GM12878 (cell line): ENCODE measurements at regions not wholly inside any gene's neighbourhood (a gene's known extent, or its start where the extent isn't known, plus 50 kb on each side); places are given as distances from the start of the nearest gene placed in this dataset.
"Not testable (repeated sequence)": the region's sequence is repeated elsewhere in the genome, so short reads cannot be mapped to it uniquely, and the experiment has no call there.

ENCODE experiments used
- ATAC-seq: fragments of 200-7000 bp; cut with Tn5 transposase; 3 replicates; pipeline ENCODE4 v1.9.1; 2020; ENCODE audit warnings: mild to moderate bottlenecking, moderate library complexity
- BruUV-seq: library from RNA; stranded (reverse); fragments of 400-500 nt; replicated peaks from 2 replicates; lab custom pipeline; 2021; lab: Mats Ljungman, UMichigan
- CTCF ChIA-PET: fragments of 300-600 bp; sonication (Branson Sonifier 250); formaldehyde crosslinking; extraction: SDS; loops from one replicate; lab custom pipeline; 2021; ENCODE audit warnings: inconsistent platforms; lab: Yijun Ruan, JAX
- POLR2A ChIA-PET: fragments of 350-600 bp; formaldehyde crosslinking; extraction: SDS; loops from one replicate; lab custom pipeline; 2021; ENCODE audit warnings: inconsistent platforms; lab: Charles Lee
- RAD21 ChIA-PET: fragments of 300-600 bp; sonication (Branson Sonifier 250); formaldehyde crosslinking; loops from one replicate; lab custom pipeline; 2023; ENCODE audit warnings: antibody characterized with exemption; ENCODE audit not compliant: unreplicated experiment; lab: Charles Lee
- SMC1A ChIA-PET: fragments of 300-600 bp; sonication (Branson Sonifier 250); formaldehyde crosslinking; loops from one replicate; lab custom pipeline; 2023; ENCODE audit not compliant: unreplicated experiment, uncharacterized antibody; lab: Charles Lee
- DNase-seq: peaks from one replicate; pipeline ENCODE4 v3.0.0-alpha.2; 2011; ENCODE audit warnings: low read depth, low spot score
- FAIRE-seq: peaks from 3 replicates; lab custom pipeline; 2011; peaks lifted over from hg19 to GRCh38; lab: Jason Lieb, UNC
- H2AFZ ChIP-seq: 2 replicates; pipeline ENCODE4 v1.6.0; 2011; ENCODE audit warnings: low read depth, low read length, control low read depth; ENCODE audit not compliant: control insufficient read depth
- H3K27ac ChIP-seq: 2 replicates; pipeline ENCODE4 v1.5.1; 2011; ENCODE audit warnings: control low read depth; ENCODE audit not compliant: control insufficient read depth, insufficient read depth
- H3K27me3 ChIP-seq, 2 experiments: replicated peaks in 1 of 2; 2 replicates each; pipeline versions ENCODE4 v1.6.0 to v1.6.1; 2011; ENCODE audit warnings: low read length in 1 of 2; ENCODE audit not compliant: control insufficient read depth in 2 of 2, insufficient read depth in 2 of 2
- H3K36me3 ChIP-seq, 2 experiments: 2 replicates each; pipeline ENCODE4 v1.5.1; 2011; ENCODE audit warnings: low read length in 1 of 2; ENCODE audit not compliant: control insufficient read depth in 2 of 2, insufficient read depth in 2 of 2
- H3K4me1 ChIP-seq: 2 replicates; pipeline ENCODE4 v1.6.1; 2011; ENCODE audit warnings: mild to moderate bottlenecking, low read length, moderate library complexity, mixed read lengths; ENCODE audit not compliant: control insufficient read depth, insufficient read depth
- H3K4me2 ChIP-seq: 2 replicates; pipeline ENCODE4 v1.6.0; 2011; ENCODE audit warnings: control low read depth; ENCODE audit not compliant: control insufficient read depth, insufficient read depth
- H3K4me3 ChIP-seq: fragments of 200-600 bp; sonication (generic); 2 replicates; pipeline ENCODE4 v1.5.1; 2016
- H3K79me2 ChIP-seq: 2 replicates; pipeline ENCODE4 v1.6.0; 2011; ENCODE audit warnings: low read length; ENCODE audit not compliant: control insufficient read depth, insufficient read depth
- H3K9ac ChIP-seq: 2 replicates; pipeline ENCODE4 v1.8.0; 2011; ENCODE audit warnings: low read length, control low read depth, mixed read lengths; ENCODE audit not compliant: control insufficient read depth, insufficient read depth
- H3K9me3 ChIP-seq: replicated peaks from 3 replicates; pipeline ENCODE4 v1.5.1; 2011; ENCODE audit warnings: mild to moderate bottlenecking, low read length; ENCODE audit not compliant: control insufficient read depth, insufficient read depth
- H4K20me1 ChIP-seq: 2 replicates; pipeline ENCODE4 v1.6.0; 2011; ENCODE audit not compliant: control insufficient read depth, insufficient read depth
- FOXM1 ChIP-seq: IDR thresholded peaks from 2 replicates; pipeline ENCODE4 v1.6.1; 2012; ENCODE audit warnings: low read depth, mild to moderate bottlenecking, inconsistent platforms, low read length, moderate library complexity
- PAX8 ChIP-seq: fragments of 450-650 bp; IDR thresholded peaks from 2 replicates; pipeline ENCODE4 v1.6.1; 2017; ENCODE audit warnings: mild to moderate bottlenecking, moderate library complexity
- POLR2AphosphoS2 ChIP-seq: IDR thresholded peaks from 2 replicates; pipeline ENCODE4 v1.6.1; 2011; ENCODE audit warnings: low read depth, mild to moderate bottlenecking, low read length, improper control_type of control experiment, moderate library complexity
- RBBP5 ChIP-seq: fragments of 200-600 bp; sonication (generic); conservative IDR thresholded peaks from 2 replicates; pipeline ENCODE4 v1.6.1; 2016
- TCF7 ChIP-seq: IDR thresholded peaks from 2 replicates; pipeline ENCODE4 v1.6.1; 2014; ENCODE audit warnings: antibody characterized with exemption, borderline replicate concordance
- WGBS: methylation state at CpG from one replicate; pipeline ENCODE4 v1.1.6; 2016; ENCODE audit warnings: low lambda C conversion rate; ENCODE audit not compliant: insufficient replicate concordance, insufficient coverage; ENCODE audit errors: missing lambda C conversion rate; 5-methylcytosine and 5-hydroxymethylcytosine counted together
- in situ Hi-C: fragments of 300-500 bp; cut with MboI; formaldehyde crosslinking; loops from 9 replicates; pipeline ENCODE4 v1.14.3; 2018; ENCODE audit warnings: mixed read lengths
- intact Hi-C: fragments of 100-400 bp; cut with micrococcal nuclease; formaldehyde crosslinking; loops from one replicate; pipeline ENCODE4 v1.14.2; 2022; ENCODE audit not compliant: unreplicated experiment
- TF ChIP-seq, protein P1 (sequence below): IDR thresholded peaks from 2 replicates; pipeline ENCODE4 v1.6.1; 2011; ENCODE audit warnings: low read depth, low read length, improper control_type of control experiment, borderline replicate concordance
- TF ChIP-seq, protein P2 (sequence below): IDR thresholded peaks from 2 replicates; pipeline ENCODE4 v1.6.1; 2012; ENCODE audit warnings: improper control_type of control experiment, low read depth, low read length; ENCODE audit not compliant: insufficient replicate concordance

DNA sequence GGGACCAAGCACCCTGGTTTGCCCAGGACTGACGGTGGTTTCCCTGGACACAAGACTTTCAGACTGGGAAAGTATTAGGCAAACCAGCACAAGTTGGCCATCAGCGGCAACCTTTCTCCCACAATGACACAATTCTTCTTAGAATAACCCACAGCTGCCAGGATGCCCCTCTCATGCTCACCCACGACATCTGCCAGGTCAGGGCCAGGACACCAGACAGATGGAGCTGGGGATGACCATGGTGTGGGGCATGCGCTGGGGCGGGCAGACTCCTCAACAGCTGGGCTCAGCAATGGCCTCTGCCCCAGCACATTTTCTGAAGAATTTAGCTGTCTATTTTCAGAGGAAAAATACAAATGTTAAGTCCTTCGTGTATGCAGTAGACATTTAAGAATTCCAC lies 226.4 kb downstream of the FNDC1 start:
- FAIRE-seq (no peak), ATAC-seq (no peak), DNase-seq (no peak)
- H4K20me1 ChIP-seq: no peaks in the 10 kb centered on the region
- H3K36me3 ChIP-seq: no peaks in the 10 kb centered on the region
- CTCF ChIA-PET: no interaction called here
- no peak overlapping the region for H3K4me2 ChIP-seq
- BruUV-seq: no TSS peak
- H3K27me3 ChIP-seq: no peaks in the 10 kb centered on the region
- H3K9ac ChIP-seq: no peak overlapping the region
- H3K27ac ChIP-seq: no peak overlapping the region
- WGBS: 51% methylated on average over 6 of the region's 6 CpGs
- no peak for TF ChIP-seq FOXM1
- no peak for TF ChIP-seq POLR2AphosphoS2
- TF ChIP-seq, protein P1, sequence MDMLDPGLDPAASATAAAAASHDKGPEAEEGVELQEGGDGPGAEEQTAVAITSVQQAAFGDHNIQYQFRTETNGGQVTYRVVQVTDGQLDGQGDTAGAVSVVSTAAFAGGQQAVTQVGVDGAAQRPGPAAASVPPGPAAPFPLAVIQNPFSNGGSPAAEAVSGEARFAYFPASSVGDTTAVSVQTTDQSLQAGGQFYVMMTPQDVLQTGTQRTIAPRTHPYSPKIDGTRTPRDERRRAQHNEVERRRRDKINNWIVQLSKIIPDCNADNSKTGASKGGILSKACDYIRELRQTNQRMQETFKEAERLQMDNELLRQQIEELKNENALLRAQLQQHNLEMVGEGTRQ: no peak
- TF ChIP-seq PAX8: no peak
- TF ChIP-seq, protein P2, sequence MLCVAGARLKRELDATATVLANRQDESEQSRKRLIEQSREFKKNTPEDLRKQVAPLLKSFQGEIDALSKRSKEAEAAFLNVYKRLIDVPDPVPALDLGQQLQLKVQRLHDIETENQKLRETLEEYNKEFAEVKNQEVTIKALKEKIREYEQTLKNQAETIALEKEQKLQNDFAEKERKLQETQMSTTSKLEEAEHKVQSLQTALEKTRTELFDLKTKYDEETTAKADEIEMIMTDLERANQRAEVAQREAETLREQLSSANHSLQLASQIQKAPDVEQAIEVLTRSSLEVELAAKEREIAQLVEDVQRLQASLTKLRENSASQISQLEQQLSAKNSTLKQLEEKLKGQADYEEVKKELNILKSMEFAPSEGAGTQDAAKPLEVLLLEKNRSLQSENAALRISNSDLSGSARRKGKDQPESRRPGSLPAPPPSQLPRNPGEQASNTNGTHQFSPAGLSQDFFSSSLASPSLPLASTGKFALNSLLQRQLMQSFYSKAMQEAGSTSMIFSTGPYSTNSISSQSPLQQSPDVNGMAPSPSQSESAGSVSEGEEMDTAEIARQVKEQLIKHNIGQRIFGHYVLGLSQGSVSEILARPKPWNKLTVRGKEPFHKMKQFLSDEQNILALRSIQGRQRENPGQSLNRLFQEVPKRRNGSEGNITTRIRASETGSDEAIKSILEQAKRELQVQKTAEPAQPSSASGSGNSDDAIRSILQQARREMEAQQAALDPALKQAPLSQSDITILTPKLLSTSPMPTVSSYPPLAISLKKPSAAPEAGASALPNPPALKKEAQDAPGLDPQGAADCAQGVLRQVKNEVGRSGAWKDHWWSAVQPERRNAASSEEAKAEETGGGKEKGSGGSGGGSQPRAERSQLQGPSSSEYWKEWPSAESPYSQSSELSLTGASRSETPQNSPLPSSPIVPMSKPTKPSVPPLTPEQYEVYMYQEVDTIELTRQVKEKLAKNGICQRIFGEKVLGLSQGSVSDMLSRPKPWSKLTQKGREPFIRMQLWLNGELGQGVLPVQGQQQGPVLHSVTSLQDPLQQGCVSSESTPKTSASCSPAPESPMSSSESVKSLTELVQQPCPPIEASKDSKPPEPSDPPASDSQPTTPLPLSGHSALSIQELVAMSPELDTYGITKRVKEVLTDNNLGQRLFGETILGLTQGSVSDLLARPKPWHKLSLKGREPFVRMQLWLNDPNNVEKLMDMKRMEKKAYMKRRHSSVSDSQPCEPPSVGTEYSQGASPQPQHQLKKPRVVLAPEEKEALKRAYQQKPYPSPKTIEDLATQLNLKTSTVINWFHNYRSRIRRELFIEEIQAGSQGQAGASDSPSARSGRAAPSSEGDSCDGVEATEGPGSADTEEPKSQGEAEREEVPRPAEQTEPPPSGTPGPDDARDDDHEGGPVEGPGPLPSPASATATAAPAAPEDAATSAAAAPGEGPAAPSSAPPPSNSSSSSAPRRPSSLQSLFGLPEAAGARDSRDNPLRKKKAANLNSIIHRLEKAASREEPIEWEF: no peak
- no peak for TF ChIP-seq RBBP5
- TF ChIP-seq TCF7: no peak
- intact Hi-C loops (no loop called here), in situ Hi-C loops (no loop called here)
- SMC1A ChIA-PET: no interaction called here
- no peaks in the 10 kb centered on the region for H3K9me3 ChIP-seq
- RAD21 ChIA-PET: no interaction called here
- no peaks in the 10 kb centered on the region for H3K4me1 ChIP-seq
- H2AFZ ChIP-seq: no peak overlapping the region
- no peak overlapping the region for H3K4me3 ChIP-seq
- POLR2A ChIA-PET: no interaction called here
- no peaks in the 10 kb centered on the region for H3K79me2 ChIP-seq

DNA sequence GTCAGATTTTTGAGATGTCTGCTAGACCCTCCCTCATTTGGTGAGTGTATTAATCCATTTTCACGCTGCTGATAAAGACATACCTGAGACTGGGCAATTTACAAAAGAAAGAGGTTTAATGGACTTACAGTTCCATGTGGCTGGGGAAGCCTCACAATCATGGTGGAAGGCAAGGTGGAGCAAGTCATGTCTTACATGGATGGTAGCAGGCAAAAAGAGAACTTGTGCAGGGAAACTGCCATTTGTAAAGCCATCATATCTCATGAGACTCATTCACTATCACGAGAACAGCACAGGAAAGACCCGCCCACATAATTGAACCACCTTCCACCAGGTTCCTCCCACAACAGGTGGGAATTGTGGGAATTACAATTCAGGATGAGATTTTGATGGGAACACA lies 223.5 kb downstream of the FNDC1 start:
- in situ Hi-C loops, H2AFZ ChIP-seq, intact Hi-C loops, H3K4me3 ChIP-seq, H3K9ac ChIP-seq, H3K36me3 ChIP-seq, H3K4me1 ChIP-seq, CTCF ChIA-PET, H3K27ac ChIP-seq, FAIRE-seq, BruUV-seq, H4K20me1 ChIP-seq, H3K27me3 ChIP-seq, RAD21 ChIA-PET, ATAC-seq, H3K79me2 ChIP-seq, H3K9me3 ChIP-seq, H3K4me2 ChIP-seq, POLR2A ChIA-PET, DNase-seq: not testable (repeated sequence)
- SMC1A ChIA-PET: interaction anchor here (1.7 kb wide), 1 partner anchor 11 kb away, joined by 4 read pairs; no protein-coding TSS in a partner anchor
- 11% methylated on average over 3 of the region's 3 CpGs for WGBS
